Vagina (tissue), 2 donors: ENCODE measurements at regions not wholly inside any gene's neighbourhood (a gene's known extent, or its start where the extent isn't known, plus 50 kb on each side); places are given as distances from the start of the nearest gene placed in this dataset.

ENCODE experiments used
- POLR2A ChIP-seq, 2 donors: fragments of 450-650 bp; IDR thresholded peaks; one replicate each; pipeline ENCODE4 v1.6.1; 2017; ENCODE audit warnings: antibody characterized with exemption in 2 of 2, mild to moderate bottlenecking in 2 of 2, moderate library complexity in 2 of 2
- POLR2AphosphoS5 ChIP-seq, 2 donors: sonication (generic); formaldehyde crosslinking; IDR thresholded peaks; one replicate each; pipeline ENCODE4 v1.9.0; 2017; ENCODE audit warnings: antibody characterized with exemption in 2 of 2, mild to moderate bottlenecking in 2 of 2, low read depth in 1 of 2; ENCODE audit not compliant: insufficient read depth in 1 of 2
- TF ChIP-seq, protein P1 (sequence below), 3 experiments: fragments of 450-650 bp in 2 of 3; fragments of 200-600 bp in 1 of 3; sonication (generic) in 1 of 3; IDR thresholded peaks; one replicate each; pipeline ENCODE4 v1.5.1; 2017 to 2019; ENCODE audit warnings: antibody characterized with exemption in 3 of 3, mild to moderate bottlenecking in 2 of 3, moderate library complexity in 2 of 3

GRCh38 chr22:47594836-47595521 is 832.5 kb downstream of the TBC1D22A start:
- TF ChIP-seq, protein P1, sequence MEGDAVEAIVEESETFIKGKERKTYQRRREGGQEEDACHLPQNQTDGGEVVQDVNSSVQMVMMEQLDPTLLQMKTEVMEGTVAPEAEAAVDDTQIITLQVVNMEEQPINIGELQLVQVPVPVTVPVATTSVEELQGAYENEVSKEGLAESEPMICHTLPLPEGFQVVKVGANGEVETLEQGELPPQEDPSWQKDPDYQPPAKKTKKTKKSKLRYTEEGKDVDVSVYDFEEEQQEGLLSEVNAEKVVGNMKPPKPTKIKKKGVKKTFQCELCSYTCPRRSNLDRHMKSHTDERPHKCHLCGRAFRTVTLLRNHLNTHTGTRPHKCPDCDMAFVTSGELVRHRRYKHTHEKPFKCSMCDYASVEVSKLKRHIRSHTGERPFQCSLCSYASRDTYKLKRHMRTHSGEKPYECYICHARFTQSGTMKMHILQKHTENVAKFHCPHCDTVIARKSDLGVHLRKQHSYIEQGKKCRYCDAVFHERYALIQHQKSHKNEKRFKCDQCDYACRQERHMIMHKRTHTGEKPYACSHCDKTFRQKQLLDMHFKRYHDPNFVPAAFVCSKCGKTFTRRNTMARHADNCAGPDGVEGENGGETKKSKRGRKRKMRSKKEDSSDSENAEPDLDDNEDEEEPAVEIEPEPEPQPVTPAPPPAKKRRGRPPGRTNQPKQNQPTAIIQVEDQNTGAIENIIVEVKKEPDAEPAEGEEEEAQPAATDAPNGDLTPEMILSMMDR (IDR thresholded peaks at IDR 0.05) = no peak
- TF ChIP-seq POLR2A (IDR thresholded peaks at IDR 0.05) (no peak), POLR2AphosphoS5 (IDR thresholded peaks at IDR 0.05; ENCODE audit: insufficient read depth in 1 of 2, low read depth in 1 of 2) (no peak)
